GM21381 (cell line): ENCODE measurements at regions not wholly inside any gene's neighbourhood (a gene's known extent, or its start where the extent isn't known, plus 50 kb on each side); places are given as distances from the start of the nearest gene placed in this dataset.

Experiments
- ATAC-seq: cut with Tn5 transposase; IDR thresholded peaks from one replicate; pipeline ENCODE4 v1.9.1; 2021; ENCODE audit warnings: mild to moderate bottlenecking, moderate library complexity; ENCODE audit not compliant: unreplicated experiment

DNA sequence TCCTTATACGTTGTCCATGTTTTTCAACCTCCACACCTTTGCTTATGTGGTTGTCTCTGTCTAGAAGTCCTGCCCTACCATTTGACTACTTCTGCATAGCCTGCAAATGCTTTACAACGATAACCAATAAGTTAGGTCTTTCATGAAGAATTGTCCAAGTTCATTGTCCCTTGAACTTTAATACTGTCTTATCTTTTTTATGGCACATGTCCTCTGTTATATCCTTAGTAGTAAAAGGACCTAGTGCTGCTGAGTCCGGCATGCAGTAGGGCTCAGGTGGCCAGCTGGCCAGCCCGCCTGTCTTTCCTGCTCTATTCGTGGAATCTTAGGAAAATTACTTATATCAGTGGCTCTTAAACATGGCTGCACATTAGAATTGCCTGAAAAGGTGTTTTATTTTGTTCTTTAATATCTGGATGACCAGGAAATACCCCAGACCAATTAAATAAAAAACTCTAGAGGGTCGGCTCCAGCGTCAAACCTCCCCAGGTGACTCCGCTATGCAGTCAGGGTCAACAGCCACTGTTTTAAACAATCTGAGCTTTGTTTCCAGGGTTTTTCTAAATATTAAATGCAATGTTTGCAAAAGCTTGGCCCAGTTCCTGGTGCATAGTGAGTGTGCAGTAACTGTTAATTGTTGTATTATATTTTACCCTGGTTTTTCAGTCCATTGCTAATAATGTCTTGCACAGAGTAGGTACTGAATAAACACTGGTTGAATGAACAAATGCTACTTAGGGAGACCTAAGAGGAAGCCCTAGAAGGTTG, 64.6 kb upstream of the SESN3 start:
- ATAC-seq = no peak

DNA sequence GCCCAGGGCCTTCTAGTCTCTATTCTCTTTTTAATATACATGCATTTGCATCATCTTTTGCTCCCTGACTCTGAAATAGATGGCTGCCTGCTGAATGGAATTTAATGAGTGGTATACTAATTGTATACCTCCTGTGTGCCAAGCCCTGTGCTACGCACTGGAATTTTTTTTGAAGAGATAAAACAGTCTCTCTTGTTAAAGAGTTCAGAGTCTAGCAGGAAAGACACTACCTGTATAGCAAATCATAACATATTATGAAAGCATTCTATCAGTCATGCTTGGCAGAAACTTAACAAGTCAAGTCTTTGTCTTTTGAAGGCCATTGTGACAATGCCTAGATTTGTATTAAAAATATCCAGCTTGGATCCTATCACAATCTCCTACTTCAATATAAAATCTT, 63.7 kb upstream of the SESN3 start:
- no peak for ATAC-seq

DNA sequence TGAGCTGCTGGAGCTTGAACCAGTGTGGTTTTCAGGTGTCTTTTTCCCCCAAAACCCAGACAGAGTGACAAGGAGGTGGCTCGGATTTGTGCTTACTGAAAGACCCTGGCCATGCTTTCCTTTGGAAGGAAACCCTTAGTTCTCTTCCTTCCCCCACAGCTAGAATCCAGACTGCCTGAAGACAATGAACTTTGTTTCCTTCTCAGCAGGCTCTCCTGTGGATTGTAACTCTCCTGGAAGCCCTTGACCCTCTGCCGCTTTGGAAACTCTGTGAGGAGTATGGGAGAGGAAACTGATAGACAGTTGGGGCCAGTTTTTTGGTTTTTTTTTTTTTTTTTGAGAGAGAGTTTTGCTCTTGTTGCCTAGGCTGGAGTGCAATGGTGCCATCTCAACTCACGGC, 62.1 kb upstream of the SESN3 start:
- ATAC-seq = no peak

DNA sequence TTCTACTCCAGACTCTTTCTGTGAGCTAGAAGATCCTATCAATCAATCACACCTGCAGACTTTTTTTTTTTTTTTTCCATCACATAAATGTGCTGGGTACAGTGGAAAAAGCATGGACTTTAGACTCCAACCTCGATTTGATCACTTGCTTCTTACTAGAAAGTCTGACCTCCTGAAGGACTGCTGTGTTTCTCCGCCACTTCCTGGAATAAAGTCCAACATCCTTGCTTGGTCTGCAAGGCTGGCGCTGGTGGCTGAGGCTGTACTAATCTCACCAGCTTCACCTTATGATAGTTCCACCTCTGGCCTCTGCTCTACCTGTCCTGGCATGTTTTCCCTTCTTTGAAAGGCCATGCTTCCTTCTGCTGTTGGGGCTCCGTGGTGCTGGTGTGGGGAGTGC, 60.9 kb upstream of the SESN3 start:
- ATAC-seq = no peak

DNA sequence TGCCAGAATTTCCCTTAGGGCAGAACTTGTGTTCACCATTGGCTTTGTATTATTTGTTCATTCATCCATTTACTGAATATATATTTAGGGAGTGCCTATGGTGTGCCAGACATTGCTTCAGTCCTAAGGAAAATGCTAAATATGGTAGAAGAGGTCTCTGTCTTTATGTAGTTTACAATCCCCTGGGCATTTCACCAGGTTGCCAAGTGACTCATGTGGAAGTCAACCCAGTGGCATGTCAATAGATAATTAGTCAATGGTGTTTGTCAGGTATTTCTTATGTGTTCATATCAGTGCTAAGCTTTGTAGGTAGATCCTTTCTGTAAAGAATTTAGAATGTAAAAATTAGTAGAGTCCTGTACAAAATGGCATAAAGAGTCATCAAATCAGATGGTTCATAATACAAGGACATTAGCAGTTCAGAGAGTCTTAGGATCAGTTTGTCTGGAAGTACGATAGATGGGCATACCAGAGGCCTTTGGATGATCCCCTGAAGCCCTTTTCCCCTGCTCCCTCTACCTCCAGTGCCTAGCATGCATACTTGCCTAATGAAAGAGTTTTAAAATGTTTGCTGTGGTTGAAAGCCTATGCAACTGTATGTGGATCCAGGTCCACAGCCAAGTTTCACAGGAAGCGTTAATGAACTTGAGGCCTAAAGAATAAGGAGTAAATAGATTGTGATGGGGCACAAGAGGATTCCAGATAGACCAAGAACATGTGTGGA, 58.5 kb upstream of the SESN3 start:
- ATAC-seq = no peak

DNA sequence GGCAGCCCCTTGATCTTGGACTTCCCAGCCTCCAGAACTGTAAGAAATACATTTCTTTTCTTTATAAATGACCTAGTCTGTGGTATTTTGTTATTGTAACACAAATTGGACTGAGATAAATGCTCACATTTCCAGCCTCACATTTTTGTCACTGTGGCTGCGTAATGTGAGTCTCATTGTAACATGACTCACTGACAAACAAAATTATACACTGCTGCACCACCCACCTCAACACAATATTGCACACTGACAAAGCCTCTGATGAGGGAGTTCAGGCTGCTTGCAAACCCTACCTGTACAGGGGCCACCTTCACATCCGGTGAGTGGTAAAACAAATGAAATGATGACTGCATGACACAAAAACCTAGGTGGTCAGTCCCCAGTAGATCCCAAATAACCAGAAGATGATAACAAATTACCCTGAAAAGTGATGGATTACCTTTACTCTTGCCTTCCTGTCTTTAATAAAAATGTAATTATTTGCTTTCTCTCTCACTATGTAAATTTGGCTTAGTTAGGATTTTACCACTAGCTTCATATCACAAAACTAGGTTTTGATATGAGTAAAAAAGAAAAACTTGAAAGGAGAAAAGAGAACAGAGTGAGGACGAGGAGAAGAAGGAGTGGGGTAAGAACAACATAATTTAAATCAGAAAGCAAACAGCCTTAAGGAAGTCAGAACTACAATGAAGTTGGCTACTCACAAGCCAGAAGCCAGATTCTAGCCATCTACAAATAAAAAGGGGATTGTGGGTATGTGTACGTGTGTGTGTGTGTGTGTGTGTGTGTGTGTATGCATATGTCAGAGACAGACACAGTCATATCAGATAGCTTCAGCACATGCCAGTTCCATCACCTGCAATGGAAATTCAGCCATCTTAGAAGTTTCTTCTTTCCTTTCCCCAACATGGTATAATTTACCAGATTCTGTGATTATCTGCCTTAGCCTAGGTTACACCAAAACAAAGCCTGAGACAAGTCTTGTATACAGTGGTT, 53.4 kb upstream of the SESN3 start:
- ATAC-seq = no peak

DNA sequence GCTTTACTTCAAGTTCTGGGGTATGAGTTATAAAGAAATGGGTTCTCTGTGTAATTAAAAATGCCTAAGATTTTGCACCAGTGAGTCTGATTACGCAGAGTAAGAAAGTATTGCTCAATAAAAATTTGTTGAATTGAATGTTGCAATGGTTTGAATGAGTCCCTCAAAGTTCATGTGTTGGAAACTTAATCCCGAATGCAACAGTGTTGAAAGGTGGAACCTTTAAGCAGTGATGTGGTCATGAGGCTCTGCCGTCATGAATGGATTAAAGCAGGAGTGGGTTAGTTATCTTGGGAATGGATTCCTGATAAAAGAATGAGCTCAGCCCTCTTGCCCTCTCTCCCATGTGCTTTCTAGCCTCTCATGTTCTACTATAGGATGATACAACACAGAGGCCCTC, 52.6 kb upstream of the SESN3 start:
- ATAC-seq = no peak

DNA sequence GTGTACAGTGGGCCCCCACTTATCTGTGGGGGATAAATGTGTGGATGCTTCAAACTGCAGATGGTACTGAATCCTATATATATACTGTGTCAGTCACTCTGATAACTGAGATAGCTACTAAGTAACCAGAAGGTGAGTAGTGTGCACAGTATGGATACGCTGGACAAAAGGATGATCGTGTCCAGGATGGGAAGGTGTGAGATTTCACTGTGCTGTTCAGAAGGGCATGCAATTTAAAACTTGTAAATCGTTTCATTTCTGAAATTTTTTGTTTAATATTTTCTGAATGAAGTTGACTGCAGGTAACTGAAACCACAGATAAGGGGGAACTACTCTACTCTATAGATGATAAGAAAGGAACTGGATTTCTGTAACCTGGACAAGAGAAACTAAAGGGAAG, 52.1 kb upstream of the SESN3 start:
- ATAC-seq = no peak

DNA sequence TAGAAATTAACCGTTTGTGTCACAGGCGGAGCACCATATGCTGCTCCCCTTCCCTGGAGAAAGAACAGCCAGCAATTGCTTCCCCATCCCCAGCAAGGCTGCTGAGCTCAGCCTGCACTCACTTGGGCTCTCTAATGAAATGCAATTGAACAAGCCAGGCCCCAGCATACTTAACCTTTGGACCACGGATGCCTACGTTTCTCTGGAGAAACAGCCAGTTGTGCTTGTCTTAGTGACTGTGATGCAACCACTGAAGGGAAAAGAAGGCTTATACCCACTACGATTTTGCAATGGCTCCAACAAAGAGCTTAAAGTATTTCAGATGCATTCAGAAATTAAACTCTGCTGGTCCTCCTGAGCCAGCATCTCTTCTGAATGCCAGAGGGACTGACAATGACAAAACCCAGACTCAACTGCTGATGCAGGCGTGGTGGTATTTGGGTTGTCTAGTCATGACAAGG, 51.3 kb upstream of the SESN3 start:
- no peak for ATAC-seq
